Chondrocyte (in vitro differentiated cells): ENCODE measurements at regions not wholly inside any gene's neighbourhood (a gene's known extent, or its start where the extent isn't known, plus 50 kb on each side); places are given as distances from the start of the nearest gene placed in this dataset.

Experiments used
- DNase-seq: peaks from one replicate; pipeline ENCODE4 v3.0.0; 2021; ENCODE audit warnings: mixed read lengths, low spot score
- H3K27ac Mint-ChIP-seq: one replicate; pipeline ENCODE4 v1.8.0; 2021; ENCODE audit warnings: mild to moderate bottlenecking, moderate library complexity, mixed read lengths; ENCODE audit not compliant: unreplicated experiment
- H3K27me3 Mint-ChIP-seq: 2 replicates; pipeline ENCODE4 v1.8.0; 2021; ENCODE audit warnings: low read depth, mixed read lengths
- H3K36me3 Mint-ChIP-seq: 2 replicates; pipeline ENCODE4 v1.8.0; 2021; ENCODE audit warnings: low read depth, mixed read lengths
- H3K4me1 Mint-ChIP-seq: 2 replicates; pipeline ENCODE4 v1.8.0; 2021; ENCODE audit warnings: low read depth, mild to moderate bottlenecking, mixed read lengths
- H3K4me3 Mint-ChIP-seq: one replicate; pipeline ENCODE4 v1.8.0; 2021; ENCODE audit warnings: mild to moderate bottlenecking, moderate library complexity, mixed read lengths; ENCODE audit not compliant: unreplicated experiment
- H3K9me3 Mint-ChIP-seq: 2 replicates; pipeline ENCODE4 v1.8.0; 2021; ENCODE audit warnings: low read depth, mixed read lengths
- CTCF ChIP-seq: fragments of 200-600 bp; sonication (generic); IDR thresholded peaks from 2 replicates; pipeline ENCODE4 v1.5.0; 2021; ENCODE audit warnings: antibody characterized with exemption, mild to moderate bottlenecking, moderate library complexity

DNA sequence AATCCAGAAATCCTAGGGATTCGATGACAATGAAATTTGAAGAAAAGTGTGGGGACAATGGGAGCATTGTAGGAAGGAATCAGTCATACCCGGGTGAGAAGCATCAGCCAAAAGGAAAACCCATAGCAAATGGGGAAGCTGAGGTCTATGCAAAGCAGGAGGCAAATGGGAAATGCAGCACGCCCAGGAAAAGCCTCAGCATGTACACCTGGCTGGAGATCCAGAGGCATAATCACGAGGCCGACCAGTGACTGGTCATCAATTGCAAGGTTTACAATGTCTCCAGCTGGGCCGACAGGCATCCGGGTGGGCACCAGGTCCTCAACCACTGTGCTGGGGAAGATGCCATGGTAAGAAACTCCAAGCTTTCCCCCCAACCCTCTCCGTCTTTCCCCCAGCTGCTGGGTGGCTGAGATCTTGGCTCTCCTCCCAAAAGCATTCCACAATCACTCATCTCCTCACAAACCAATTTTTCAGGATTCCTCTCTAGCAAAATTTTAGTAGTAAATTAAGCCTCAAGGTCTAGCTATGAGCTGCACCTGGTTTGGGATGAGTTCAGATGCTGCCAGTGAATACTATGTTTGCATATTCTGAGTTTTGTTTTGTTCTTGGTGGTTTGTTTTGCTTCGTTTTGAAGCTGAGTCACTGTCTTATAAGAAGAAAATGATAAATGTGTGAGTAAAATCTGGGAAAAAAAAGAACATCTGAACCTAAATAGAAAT lies 98.0 kb upstream of the OR5AK2 start:
- Mint-ChIP-seq H3K27me3 (peaks cover 20% of the 10 kb centered on the region), H3K4me3 (no peak overlapping the region), H3K27ac (no peak overlapping the region), H3K9me3 (no peaks in the 10 kb centered on the region), H3K4me1 (no peaks in the 10 kb centered on the region), H3K36me3 (no peaks in the 10 kb centered on the region)
- no peak for TF ChIP-seq CTCF
- DNase-seq: no peak

- no peak for DNase-seq
- Mint-ChIP-seq H3K27me3 (peaks cover 18% of the 10 kb centered on the region), H3K36me3 (no peaks in the 10 kb centered on the region), H3K27ac (no peak overlapping the region), H3K4me3 (no peak overlapping the region), H3K9me3 (no peaks in the 10 kb centered on the region), H3K4me1 (no peaks in the 10 kb centered on the region)
- no peak for TF ChIP-seq CTCF
Measured at GRCh38 chr11:56889986-56890385, 98.7 kb upstream of the OR5AK2 start.

- Mint-ChIP-seq H3K27me3 (peaks cover 18% of the 10 kb centered on the region), H3K9me3 (no peaks in the 10 kb centered on the region), H3K27ac (no peak overlapping the region), H3K4me3 (no peak overlapping the region), H3K4me1 (no peaks in the 10 kb centered on the region), H3K36me3 (no peaks in the 10 kb centered on the region)
- TF ChIP-seq CTCF: no peak
- DNase-seq: no peak
Measured at GRCh38 chr11:56887940-56888339, 100.8 kb upstream of the OR5AK2 start.

- no peak for TF ChIP-seq CTCF
- no peak overlapping the region for H3K4me3 Mint-ChIP-seq
- no peak overlapping the region for H3K27ac Mint-ChIP-seq
- H3K9me3 Mint-ChIP-seq: no peaks in the 10 kb centered on the region
- no peaks in the 10 kb centered on the region for H3K4me1 Mint-ChIP-seq
- H3K36me3 Mint-ChIP-seq: no peaks in the 10 kb centered on the region
- DNase-seq: no peak
- H3K27me3 Mint-ChIP-seq: peaks cover 21% of the 10 kb centered on the region
Measured at GRCh38 chr11:56886455-56886854, 102.3 kb upstream of the OR5AK2 start.

DNA sequence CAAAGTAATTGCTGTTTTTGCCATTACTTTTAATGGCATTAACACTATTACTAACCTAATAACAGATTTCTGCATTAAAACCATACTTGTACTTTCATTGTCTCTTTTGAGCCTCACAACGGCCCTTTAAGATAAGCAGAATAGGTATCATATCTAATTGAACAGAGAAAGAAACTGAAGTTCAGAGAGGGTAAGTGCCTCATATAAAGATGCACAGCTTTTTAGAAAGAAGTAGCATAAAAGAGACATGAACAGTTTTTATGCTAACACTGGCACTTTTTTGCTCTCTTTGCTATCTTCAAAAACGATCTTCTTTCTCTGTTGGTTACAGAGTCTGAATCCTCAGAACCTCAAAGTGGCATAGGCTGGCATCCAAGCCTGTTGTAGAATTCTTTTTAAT lies 102.9 kb upstream of the OR5AK2 start:
- Mint-ChIP-seq H3K36me3 (no peaks in the 10 kb centered on the region), H3K27ac (no peak overlapping the region), H3K27me3 (peaks cover 19% of the 10 kb centered on the region), H3K4me3 (no peak overlapping the region), H3K9me3 (no peaks in the 10 kb centered on the region), H3K4me1 (no peaks in the 10 kb centered on the region)
- no peak for TF ChIP-seq CTCF
- DNase-seq: no peak
